ENCODE measurements at regions not wholly inside any gene's neighbourhood (a gene's known extent, or its start where the extent isn't known, plus 50 kb on each side); places are given as distances from the start of the nearest gene placed in this dataset.

DNA sequence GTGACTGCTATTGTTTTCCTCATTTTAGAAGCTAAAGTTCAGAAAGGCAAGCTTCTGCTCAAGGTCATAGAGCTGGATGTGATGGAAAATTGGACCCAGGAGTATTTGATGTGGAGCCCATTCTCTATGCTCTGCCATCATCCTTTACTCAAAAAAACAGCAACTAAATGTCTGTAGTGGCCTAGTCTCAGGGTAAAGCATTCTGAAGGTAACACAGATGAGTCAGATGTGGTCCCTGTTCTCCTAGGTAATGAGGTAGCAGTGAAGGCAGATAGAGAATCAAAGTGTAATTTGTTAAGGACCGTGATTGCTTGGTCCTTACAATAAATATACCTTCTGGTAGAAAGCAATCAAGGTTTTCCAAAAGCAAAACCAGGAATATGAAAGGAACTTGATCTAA is 84.4 kb upstream of the SPON1 start:
- TF ChIP-seq POLR2AphosphoS5 (IDR thresholded peaks at IDR 0.05) (no peak), POLR2A (IDR thresholded peaks at IDR 0.05) (no peak)

Data from upper lobe of left lung (tissue), 4 donors.